ENCODE measurements at regions not wholly inside any gene's neighbourhood (a gene's known extent, or its start where the extent isn't known, plus 50 kb on each side); places are given as distances from the start of the nearest gene placed in this dataset.

DNA sequence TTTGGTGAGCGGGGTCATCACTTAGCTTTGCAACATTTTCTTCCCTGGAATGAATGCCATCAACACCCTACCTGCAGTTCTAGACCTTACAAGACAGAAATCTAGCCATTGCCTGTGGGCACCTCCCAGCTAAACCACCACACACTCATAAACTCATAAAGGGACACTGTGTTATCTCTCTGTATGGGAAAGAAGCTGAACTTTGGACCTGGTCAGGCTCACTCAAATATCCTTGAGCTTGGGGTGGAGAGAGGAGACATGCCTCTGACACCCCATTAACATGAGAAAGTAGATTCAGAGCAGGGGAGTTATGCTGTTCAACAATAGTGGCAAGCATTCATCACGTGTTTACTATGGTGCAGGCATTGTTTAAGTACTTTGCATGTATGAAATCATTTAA, 205.6 kb downstream of the ZNF462 start:
- no peak for TF ChIP-seq GATA2 (IDR thresholded peaks at IDR 0.05; ENCODE audit: low read depth, low read length)
- no peak for TF ChIP-seq GATA3 (IDR thresholded peaks at IDR 0.05; ENCODE audit: low read depth, low read length)
